Eye (tissue), 1 donor: ENCODE measurements at regions not wholly inside any gene's neighbourhood (a gene's known extent, or its start where the extent isn't known, plus 50 kb on each side); places are given as distances from the start of the nearest gene placed in this dataset.
A peak's percentile ranks its signal among the peaks of the same experiment; 100 is the strongest.
"Not testable (repeated sequence)": the region's sequence is repeated elsewhere in the genome, so short reads cannot be mapped to it uniquely, and the experiment has no call there.

Source experiments
- DNase-seq: peaks from one replicate; pipeline ENCODE4 v3.0.0-alpha.2; 2015

DNA sequence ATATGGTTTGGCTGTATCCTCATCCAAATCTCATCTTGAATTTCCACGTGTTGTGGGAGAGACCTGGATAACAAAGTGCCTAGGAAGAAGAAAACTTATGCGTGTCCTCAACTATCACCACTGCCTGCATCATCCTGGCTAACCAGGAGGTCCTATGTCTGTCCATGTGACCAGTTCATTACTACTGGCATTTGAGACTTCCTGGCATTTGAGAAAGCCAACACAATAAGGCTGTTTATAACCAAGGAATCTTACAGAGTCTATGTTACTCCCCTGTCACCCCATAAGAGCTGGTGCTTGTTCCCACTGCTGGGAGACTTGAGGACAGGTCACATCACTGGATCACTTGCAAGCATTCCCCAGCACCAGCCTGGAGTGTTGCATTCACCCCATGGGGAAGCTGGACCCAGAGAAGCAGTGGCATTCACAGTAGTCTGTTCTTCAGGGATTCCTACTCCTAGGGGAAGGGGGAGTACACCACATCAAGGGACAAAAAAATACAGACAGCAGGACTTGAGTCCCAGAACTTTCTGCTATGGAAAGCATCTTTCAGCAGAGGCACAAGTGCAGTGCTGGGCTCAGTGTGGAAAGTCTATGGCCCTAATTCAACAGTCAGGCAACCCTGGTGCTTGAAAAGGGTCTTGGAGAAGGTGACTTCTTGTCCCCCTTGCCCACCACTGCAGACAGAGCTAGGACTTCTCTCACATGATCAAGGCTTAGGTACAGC, 717.1 kb downstream of the SEMA5A start:
- DNase-seq, result no peak

DNA sequence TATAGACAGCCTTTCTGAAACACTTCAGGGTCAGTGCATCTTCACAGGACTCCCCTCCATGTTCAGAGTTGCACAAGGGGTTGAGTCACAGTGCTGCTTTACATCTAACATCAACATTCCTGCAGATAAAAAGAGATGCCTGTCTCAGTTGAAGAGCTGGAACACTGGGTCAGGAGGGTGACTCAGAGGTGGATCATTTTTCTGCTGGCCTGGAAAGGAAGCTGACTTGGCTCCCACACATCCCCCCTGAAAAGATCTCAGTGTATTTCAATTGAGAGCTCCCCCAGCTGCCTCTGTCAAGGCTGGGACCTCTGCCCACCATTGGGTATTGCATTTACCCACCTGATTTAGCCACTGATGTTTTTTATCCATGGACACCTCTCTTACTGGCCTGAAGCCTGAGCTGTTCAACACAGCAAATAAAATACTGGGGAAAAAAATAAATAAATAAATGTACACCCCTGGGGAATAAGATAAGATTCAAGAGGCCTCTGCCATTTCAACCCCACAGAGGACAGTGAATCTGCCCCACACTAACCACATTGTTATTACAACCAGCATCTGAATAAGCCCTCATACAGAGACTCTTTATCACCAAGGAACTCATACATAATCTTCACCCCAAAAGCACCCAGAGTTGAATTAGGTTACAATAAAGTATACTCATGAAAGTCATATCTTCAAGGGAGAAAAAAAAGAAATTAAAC, 716.4 kb downstream of the SEMA5A start:
- no peak for DNase-seq

DNA sequence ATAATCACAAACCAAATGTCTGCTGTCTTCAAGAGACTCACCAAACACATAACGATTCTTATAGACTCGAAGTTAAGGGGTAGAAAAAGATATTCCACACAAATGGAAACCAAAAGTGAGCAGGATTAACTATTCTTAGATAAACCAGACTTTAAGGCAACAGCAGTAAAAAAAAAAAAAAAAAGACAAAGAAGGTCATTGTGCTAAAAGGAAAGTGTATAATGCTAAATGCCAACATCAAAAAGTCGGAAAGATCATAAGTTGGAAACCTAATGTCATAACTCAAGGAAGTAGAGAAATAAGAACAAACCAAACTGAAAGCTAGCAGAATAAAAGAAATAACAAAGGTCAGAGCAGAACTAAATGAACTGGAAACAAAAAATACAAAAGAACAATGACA, 714.6 kb downstream of the SEMA5A start:
- no peak for DNase-seq

DNA sequence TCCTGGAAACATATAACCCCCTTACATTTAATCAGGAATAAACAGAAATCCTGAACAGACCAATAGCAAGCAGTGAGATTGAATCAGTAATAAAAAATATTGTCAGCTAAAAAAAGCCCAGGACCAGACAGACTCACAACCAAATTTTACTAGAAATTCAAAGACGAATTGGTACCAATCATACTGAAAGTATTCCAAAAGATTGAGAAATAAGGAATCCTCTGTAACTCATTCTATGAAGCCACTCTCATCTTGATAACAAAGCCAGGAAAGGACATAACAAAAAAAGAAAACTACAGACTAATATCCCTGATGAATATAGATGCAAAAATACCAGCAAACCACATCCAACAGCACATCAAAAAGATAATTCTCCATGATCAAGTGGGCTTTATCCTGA, 714.0 kb downstream of the SEMA5A start:
- DNase-seq, result no peak

DNA sequence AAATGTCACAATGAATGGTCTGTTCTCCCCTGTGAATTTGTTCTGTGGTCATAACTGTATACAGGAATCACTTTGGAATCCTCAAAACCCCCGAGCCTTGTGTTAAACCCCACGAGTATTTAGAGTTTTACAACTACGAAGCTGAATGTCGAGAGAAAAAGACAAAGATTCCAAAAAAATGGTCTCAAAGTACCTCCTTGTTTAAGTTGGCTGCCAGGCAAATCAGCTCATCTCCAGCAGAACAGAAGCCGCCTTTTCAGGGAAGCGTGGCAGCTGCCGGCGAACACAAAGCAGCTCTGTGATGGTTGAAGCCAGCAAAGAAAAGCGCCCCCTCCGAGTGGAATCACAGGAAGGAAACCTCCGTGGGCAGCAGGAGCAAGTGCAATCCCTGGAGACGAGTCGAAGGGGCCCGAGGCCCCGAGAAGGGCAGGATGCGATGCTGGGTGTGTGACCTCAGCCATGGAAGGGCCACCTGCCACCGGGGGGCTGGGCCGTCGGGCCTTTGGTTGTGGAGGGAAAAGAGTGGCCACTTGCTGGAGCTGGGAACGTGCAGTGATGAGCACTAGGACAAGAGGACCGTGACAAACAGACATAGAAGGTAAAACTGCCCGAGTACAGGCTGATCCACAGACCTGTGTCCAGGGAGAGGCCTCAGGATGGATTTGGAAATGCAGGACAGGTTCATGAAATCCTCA, 706.4 kb downstream of the SEMA5A start:
- no peak for DNase-seq

DNA sequence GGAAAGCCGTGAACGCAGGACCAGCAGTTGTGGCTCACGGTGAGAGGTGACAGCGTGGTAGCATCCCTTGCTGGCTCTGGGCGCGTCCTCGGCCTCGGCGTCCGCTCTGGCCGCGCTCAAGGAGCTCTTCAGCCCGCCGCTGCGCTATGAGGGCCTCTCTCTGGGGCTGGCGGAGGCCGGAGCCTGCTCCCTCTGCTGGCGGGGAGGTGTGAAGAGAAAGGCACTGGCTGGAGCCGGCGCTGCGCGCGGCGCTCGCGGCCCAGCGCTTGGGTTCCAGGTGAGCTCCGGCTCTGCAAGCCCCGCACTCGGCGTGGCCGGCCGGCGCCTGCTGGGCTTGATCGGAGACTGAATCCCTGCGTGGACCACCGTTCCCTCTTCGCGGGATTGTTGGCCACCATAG, 705.6 kb downstream of the SEMA5A start:
- no peak for DNase-seq

DNA sequence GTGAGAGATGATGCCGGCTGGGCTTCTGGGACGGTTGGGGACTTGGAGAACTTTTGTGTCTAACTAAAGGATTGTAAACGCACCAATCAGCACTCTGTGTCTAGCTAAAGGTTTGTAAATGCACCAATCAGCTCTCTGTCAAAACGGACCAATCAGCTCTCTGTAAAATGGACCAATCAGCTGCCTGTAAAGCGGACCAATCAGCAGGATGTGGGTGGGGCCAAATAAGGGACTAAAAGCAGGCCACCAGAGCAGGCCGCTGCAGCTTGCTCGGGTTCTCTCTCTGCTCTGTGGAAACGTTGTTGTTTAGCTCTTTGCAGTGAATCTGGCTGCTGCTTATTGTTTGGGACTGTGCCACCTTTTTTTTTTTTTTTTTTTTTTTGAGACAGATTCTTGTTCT, 705.1 kb downstream of the SEMA5A start:
- DNase-seq, result not testable (repeated sequence)

DNA sequence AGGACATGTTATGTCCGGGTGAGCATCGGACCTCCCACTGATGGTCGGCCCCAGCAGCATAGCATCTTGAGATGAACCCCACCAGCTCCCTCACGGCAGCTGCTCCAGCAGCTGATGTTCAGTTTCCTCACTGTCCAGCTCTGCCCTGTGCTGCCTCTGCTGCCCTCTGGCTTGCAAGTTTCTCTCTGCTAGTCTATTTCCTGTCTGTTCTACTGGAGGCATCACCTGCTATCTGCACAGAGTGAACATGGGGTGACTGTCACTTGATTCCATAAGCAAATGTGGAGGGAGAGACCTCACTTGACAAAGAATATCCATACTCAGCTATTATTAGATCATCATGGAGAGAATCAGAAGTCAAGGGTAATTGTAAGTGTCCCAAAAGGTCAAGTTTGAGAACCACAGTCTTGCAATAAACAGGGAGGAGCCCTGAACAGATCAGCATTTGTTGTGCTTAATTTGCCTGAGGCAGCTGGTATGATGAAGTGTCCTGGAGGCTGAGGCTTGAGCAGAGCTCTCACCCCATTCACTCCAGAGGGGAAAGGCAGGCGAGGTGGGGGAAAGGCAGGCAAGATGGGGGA, 702.8 kb downstream of the SEMA5A start:
- peak; percentile 74 for DNase-seq

DNA sequence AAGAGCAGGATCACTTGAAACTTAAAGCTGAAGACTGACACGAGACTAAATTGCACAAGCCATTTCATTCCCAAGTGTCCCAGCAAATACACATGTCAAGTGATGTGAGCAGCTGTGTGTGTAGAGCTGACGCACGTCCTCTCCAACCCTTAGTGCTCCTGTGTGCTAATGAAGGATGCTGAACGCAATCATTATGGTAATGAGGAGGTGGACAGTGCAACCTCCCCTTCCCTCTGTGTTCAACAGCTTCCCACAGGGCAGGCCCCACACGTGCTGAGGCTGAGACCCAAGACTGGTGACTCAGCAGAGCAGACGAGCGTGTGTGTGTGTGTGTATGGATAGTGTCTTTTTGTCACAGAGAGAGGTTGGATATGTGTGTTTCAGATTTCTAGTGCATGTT, 702.1 kb downstream of the SEMA5A start:
- peak; percentile 80 for DNase-seq

DNA sequence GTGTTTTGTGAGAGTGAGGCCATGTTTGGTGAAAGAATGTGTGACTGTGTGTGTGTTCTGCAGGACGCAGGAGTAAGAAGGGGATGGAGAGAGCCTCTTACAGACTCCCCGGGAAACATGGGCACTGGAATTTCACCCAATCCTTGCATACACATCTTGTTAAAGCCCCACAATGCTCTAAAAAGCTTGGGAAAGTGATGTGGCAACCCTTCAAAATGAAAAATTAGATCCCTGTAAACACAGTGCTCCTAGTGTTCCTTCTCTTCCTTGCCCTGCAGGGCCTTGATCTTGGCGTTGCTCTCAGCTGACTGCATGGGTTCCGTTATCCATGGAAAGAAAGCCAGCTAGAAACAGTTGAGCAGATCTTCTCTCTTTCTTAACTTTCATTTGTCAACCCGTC, 701.7 kb downstream of the SEMA5A start:
- no peak for DNase-seq

DNA sequence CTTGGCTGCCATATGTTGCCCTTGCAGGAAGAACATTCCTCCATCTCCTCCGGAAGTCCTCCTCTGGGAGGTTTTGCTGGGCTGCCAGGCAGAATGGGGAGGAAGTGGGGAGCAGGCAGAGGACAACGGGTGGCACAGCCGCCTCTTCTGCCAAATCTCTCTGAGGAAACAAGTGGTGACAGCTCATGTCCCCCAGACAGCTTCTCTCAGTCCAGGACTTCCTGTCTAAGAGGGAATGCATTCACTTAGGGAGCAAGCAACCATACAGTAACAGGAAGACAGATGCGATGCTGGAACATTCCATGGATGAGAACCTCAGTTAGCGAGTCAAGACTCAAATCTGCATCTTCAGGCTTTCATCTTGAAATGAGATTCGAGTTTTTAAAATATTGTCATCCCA, 701.0 kb downstream of the SEMA5A start:
- DNase-seq, result no peak

DNA sequence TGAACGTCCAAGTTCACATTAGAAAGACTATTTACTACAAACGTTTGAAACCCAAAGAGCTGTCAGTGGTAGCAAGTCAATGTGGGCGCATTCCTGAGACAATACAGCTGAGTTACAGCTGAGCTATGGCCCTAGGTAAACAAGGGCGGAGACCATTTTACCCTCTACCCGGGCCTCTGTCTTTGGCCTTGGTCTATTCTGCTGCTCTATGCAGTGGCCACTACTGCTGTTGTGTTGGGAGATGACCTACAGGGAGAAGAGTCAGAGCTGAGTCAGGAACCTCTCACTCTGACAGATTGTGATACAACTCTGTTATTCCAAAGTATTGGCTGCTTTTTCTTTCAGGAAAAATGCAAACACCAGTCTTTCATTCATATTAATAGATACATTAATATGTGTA, 700.6 kb downstream of the SEMA5A start:
- no peak for DNase-seq

DNA sequence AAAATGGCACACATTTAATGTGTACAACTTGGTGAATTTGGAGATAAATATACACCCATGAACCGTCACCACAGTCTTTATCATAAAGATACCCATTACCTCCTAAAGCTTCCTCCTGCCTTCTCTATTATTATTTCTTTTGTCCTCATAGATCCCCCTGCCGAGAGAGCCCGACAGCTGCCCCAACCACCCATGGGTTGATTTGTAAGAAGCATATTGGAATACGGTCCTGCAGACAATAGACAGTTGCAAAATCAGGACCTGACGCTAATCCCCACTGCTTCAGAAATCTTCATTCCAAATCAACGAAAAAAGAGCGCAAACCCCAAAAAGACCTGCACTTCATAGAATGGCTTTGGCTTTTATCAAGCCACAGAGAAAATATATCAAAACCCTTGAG, 697.5 kb downstream of the SEMA5A start:
- peak; percentile 42 for DNase-seq

DNA sequence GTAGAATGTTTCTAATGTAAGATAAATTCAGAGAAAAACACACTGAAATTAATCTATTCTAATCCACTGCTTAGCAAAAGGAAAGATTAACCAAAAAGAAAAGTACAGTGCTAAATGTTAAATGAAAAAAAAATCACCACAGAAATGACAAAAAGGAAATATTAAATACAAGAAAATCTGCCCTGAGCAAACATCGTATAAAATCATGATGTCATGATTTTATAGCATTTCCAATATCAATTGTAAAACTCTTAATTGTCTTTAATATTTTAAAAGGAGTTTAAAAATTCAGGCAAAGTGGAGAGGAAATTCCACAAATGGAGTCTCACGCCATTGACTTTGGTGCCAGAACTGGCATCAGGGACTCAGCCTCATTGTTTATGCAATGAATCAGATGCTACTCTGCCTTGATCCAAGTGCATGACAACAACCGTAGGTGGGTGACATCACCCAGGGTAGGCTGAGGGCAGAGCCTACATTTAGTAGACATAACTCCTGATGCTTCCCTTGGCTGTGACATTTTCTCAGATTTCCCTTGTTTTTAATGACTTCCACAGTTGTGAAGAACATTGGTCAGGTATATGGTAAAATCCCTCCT, 696.8 kb downstream of the SEMA5A start:
- DNase-seq, result no peak

DNA sequence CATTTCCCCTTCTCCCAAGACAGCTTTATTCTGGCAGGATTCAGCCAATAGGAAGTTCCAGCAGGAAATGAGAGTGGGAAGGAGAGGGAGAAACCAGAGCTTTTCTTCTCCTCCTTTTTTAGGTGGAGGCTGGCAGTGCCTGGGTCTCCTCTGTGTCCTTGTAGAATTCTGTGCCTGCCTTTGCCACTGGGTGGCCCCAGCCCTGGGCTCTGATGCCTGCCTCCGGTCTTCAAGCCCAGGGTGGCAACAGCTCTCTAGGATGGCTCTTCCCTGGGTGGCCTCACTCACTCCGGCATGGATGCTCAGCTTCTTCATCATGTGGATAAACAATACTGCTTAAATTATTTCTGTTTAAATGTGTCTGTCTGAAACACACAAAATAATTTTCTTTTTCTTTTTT, 694.8 kb downstream of the SEMA5A start:
- DNase-seq, result no peak

DNA sequence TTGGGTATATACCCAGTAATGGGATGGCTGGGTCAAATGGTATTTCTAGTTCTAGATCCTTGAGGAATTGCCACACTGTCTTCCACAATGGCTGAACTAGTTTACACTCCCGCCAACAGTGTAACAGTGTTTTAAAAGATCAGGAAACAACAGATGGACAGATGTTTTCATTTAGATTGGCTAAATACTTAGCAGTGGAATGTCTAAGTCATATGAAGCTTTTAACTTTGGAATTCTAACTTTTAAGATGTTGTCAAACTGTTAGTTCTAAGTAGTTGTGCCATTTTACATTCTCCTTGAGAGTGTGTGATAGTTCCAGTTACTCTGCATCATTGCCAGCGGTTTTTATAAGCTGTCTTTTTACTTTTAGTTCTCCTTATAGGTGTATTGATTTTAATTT, 688.8 kb downstream of the SEMA5A start:
- no peak for DNase-seq

DNA sequence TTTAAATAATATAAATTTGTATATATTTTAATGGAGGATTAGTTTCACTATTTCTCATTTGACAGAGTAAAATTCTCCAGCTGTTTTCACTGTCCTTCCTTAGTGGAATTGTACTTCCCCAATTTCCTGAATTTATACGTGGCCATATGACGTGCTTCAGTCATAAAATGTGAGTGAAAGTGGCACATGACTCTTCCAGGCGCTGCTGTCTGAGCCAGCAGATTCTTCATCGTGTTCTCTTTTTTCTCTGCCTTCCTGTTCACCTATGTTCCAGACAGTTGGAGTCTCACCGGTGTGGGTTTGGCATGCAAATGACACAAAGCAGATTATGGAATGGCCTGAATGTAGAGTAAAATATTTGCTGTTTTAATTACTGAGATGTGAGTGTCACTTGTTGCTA, 684.1 kb downstream of the SEMA5A start:
- no peak for DNase-seq

DNA sequence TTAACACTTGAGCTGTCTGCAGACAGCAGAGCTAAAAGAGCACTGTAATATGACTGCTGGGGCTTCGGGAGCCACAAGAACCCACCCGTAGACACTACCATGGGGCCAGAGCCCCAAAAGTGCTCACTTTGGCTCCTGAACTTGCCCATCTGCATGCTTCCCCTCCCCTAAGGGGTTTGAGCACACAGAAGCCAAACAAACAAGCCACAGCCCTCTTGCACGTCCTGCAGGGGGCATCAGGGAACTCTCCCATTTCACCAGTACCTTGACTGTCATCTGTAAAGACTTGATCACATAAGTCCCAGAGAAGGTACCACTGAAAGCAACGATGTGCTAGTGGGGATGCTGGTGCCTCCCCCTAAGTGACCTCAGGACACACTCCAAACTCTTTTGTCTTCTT, 681.8 kb downstream of the SEMA5A start:
- DNase-seq, result no peak

DNA sequence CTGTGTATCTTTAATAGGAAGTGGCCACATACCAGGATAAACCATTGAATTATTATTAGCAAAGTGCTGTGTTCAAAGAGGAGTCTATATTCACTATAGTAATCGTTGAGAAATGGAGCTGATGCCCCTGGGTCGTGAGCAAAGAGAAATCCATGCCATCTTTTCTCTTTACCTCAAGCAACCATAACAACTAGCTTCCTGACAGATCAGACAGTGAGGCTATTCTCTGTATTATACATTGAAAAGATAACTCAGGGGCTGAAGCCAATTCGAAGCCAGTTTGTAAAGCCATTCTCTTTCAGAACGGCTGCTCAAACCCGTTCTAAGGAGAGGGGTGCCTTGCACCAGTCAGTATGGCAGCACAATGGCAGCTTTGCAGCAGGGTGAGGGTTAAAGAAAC, 680.6 kb downstream of the SEMA5A start:
- no peak for DNase-seq

DNA sequence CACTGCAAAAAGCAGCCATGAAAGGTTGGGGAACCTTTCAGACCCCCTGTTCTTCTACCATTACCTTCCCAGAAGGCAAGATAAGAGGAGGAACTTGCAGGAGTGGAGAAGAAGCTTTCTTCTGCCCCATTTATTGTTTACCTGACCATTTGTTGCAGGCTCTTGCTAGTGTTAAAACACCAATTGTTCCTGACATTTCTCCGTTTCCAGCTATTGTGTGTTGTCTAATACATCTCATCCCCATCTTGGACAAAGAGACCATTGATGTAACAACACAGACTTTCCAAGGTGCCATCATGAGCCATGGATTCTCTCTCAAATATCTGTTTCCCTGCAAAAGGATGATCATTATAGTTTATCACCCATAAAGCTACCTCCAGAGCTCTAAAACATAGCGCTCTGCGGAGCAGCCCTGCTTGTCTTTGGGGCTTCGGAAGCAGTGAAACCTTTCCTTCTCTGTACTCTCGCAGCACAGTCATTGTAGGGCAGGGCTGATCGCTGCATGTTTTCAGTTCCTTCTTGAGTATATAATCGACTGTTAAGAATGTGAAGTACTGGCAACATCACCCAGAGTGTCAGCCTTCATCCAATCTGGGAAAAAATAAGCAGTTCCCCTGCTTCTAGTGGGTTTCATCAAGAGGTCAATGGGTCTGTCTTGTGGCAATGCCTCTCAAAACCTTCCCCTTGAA, 680.0 kb downstream of the SEMA5A start:
- no peak for DNase-seq

DNA sequence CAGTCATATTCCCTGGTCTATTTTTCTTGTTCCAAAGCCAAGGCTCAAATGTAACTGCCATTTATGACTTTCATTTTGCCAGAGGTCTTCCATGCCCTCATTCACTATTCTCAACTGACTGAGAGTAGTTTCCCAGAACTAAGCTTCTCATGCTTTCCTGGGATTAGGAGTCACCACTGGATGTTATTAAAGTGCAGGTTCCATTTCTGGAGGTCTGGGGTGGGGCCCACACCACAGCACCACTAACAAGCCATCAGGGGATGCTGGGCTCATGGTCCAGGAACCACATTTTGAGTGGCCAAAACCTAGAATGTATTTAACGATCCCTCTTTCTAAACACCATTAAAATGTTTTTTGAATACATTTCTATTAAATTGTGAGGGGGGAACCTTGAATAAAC, 677.6 kb downstream of the SEMA5A start:
- DNase-seq, result no peak

DNA sequence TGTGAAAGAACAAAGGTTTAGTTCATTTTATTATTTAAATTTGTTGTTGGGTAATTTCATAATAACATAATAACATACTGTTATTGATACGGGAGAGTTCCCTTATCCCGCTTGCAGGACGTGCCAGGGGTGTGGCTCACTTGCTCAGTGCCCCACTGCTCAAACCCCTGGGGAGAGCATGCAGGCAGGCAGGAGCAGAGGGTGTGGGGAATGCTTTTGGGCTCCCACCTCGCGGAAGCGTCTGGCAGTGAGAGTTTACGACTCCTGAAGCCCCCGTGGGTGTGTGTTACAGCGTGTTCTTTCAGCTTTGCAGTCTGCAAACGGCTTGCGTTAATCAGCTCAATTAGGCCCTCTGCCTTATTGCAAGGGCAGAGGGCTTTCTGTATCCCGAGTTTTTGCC, 675.9 kb downstream of the SEMA5A start:
- DNase-seq, result no peak
